ENCODE measurements at regions not wholly inside any gene's neighbourhood (a gene's known extent, or its start where the extent isn't known, plus 50 kb on each side); places are given as distances from the start of the nearest gene placed in this dataset.
"Not testable (repeated sequence)": the region's sequence is repeated elsewhere in the genome, so short reads cannot be mapped to it uniquely, and the experiment has no call there.

DNA sequence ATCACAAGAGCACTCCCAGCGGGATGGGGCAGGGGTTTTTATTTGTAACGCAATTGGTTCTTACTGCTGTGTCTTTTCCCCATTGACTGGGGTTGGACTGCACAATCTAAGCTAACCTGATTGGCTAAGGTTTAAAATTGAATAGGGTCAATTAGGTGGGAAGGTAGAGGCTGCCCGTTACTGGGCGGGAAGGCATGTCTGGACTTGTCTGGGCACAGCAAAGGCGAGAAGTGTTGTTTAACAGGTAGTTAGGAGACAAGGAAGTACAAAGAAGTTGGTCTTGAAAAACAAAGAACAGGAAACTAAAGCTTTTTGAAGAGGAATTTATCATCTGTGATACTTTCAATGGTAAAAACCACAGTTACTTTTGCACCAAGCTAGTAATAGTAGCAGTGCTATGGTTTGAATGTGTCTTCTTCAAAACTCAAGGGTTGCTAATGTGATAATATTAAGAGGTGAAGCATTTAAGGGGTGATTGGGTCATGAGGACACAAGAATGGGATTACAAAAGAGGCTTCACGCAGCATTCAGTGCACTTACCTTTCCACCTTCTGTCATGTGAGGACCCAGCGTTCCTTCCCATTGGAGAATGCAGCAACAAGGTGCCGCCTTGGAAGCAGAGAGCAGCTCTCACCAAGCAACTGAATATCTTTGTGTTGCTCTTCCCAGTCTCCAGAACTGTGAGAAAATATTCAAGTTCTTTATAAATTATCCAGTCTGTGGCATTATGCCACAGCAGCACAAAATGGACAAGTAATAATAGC is 875.5 kb upstream of the SORCS1 start:
- DNase-seq: no peak

DNA sequence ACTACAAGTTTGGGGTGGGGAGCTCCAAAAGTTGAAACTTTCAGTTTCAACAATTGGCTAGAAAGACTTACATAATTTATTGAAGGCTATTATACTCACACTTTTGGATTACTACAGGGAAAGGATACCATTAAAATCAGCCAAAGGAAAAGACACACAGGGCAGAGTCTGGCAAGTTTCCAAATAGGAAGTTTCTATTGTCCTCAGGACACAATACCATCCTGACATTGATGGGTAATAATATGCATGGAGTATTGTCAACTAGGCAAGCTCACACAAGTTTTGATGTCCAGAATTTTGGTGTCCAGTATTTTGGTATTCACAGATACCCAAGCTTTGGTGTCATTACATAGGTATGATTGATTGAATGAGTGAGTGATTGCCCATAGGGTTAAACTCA is 872.6 kb upstream of the SORCS1 start:
- no peak for DNase-seq

DNA sequence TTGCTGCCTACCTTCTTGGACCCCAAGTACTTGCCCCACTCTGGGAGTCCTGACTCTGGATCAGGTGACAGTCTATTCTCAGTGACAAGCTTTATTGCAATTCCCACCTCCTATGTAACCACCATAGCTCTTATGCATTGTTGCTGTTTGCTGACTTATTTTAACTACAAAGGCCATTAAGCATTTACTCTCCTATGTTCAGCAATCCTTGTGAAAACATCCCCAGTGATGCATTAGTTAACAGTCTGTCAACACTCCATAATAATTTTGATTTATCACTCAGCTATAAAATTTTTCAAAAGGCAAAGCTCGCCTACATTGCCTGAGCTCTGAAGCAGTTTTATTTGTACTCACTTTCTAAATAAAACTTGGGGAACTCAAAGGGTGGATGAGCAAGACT is 871.8 kb upstream of the SORCS1 start:
- DNase-seq: no peak

DNA sequence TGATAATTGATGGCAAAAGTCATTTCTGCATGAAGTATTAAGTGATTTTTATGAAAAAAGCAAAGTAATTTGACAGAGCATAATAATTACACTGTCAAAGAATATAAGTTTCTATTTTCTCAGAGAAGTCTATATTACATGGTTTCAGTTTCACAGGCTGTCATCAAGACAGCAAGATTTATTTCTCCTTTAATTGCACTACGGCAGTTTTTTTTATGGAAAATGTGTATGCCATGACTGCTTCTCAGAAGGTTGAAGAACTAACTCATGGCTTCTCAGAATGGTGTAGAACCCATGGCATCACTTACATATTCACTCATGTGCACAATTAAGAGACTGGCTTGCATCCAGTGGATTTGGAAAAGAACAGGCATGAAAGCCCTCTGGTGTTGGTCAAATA is 870.3 kb upstream of the SORCS1 start:
- no peak for DNase-seq

DNA sequence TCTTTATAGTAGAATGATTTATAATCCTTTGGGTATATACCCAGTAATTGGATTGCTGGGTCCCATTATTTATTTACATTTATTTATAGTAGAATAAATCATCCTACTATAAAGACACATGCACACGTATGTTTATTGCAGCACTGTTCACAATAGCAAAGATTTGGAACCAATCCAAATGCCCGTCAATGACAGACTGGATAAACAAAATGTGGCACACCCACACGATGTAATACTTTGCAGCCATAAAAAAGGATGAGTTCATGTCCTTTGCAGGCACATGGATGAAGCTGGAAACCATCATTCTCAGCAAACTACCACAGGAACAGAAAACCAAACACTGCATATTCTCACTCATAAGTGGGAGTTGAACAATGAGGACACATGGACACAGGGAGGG is 869.0 kb upstream of the SORCS1 start:
- not testable (repeated sequence) for DNase-seq

DNA sequence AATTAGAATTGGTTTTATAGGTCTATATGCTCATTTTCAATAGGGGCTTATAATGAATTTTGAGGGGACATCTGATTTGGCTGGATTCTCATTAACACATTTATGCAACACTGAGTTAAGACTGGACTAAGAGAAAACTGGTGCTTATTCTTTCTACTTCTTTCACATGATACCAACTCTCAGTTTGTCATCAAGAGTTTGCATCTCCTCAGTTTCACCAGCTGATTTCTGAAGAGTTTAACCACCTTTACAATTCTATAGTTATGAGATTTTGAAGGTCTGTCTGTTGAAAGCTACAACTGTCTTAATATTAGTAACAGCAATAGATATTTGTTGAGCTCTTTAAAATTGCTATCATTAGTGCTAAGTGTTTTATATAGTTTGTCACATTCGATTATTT is 867.0 kb upstream of the SORCS1 start:
- DNase-seq: no peak

DNA sequence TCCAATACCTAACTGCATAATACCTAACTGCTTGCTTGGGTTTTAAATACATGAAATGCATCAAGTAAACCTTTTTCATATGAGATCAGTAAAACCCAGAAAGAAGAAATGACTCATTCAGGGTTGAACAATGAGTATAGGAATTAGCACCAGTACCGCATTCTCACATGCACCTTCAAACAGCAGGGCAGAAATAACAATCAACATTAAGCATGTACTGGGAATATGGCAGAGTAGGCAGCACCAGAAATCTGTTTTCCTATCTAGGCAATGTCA is 850.3 kb upstream of the SORCS1 start:
- DNase-seq: no peak

DNA sequence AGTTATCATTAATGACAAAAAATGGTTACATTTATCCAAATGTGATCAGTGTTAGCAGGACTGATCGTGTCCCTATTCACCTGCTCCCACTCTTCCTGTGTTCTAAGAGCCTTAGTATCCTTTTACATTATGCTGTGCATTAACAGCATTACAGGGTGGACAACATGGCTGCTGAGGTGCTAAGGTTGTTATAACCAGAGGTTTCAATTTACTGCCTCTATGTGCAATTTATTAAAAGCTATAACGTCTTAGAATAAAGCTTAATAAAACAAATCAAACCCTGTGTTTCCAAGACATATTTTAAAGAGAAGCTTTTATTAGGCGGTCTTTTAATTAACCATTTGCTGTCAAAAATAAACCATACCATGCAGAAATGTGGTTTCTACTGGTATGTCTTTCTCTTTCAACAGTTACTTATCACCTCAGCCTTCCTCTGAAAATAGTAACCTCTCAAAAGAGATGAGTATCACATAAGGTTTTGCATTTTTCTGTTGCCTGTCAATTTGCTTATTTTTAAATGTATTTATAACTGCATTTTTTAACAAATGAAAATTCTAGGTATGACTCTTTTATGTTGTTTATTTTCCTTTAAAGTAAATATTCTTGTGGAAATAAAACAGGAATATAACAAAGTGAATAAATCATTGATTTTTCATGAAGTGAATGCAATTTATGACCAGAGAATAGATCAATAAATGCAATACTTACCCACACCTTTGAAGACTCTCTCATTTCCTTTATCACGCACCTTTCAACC is 849.8 kb upstream of the SORCS1 start:
- DNase-seq: no peak

DNA sequence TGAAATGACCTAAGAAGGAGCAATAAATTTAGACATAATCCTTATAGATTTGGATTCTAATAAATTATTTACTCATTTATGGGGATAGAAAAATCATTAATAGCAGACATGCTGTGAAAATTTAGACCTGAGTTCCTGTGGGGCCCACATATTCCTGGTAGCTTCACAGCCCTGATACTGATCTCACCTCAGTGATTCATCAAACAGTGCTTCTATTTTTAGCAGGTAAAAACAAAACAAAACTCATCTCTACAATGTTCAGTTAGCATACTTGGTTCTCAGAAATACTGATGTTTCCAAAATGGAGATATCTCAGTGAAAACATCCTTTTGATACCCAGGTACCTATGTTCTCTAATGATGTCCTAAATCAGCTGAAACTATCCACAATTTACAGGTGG is 841.1 kb upstream of the SORCS1 start:
- no peak for DNase-seq

DNA sequence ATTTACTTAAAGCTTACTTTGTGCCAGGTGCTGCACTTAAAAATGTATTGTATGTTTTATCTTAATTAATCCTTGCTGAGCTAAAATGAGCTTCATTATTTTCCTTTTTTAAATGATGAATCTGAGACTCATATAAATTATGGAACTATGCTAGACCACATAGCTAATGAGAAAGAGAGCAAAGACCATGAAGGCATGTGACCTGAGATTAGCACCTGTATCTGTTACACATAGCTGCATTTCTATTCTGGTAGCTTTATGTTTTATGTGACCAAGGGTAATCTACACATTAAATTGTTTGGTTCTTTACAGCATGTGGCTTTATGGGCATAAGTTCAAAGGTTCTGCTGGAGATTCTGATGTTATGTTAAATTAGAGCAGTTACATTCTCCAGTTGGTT is 839.1 kb upstream of the SORCS1 start:
- DNase-seq: no peak

DNA sequence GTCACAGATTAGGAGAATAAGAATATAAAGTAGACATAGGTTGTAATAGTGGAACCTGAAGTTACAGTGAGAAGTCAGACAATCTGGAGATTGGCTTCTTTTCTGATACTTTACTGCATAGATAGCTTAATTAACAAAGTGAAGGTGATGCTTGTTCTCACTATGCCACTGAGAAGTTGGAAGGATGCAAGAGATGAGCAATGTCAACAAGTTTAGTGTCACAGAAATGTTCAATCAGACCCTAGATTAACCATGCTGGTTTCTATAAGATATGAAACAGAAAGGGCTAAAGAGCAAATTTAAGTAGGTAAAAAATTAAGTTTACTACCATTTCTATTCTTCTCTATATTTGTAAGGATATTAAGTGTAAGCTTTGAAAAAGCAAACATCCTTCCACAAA is 838.6 kb upstream of the SORCS1 start:
- no peak for DNase-seq

DNA sequence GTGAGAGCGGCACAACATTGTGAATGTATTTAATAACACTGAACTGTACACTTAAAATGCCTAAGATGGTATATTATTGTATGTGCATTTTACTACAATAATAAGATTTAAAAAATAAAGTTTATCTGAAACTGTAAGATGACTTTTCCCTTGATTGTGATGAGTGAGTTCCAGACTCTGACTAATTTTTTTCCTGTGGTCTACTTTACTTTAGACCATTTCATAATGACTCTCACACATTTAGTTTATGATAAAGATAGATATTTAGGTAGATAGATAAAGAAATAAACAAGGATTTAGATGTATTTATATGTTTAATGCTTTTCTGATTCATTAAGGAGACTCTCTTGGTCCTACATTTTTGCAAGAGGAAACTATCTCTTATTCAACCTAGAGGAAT is 835.9 kb upstream of the SORCS1 start:
- DNase-seq: no peak

DNA sequence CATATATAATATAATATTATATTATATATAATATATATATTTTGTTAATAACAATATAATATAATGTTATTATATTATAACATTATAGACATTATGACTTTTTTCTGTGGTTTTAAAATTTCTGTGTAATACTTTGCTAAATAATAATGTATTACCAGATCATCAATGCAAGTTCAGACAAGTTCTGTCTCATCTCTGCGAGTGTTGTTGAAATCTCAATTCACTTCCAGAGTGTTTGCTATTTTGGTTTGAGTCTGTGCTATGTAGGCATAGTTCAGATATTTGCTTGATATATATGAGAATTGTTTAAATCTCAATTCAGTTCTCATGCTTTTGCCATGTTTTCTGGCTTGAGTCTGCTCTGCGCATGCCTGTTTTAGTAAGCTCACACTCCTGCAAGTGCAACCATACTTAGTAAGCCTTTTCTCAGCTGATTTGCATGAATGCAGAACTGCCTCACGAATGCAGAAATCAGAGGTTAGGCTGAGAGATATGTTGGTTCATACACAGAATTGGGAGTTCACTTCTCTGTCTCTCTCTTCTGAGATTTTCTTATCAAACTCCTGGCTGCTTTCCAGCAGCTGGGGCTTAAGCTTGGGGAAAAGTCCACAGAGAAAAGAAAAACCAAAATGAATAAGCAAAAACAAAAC is 830.2 kb upstream of the SORCS1 start:
- DNase-seq: no peak

DNA sequence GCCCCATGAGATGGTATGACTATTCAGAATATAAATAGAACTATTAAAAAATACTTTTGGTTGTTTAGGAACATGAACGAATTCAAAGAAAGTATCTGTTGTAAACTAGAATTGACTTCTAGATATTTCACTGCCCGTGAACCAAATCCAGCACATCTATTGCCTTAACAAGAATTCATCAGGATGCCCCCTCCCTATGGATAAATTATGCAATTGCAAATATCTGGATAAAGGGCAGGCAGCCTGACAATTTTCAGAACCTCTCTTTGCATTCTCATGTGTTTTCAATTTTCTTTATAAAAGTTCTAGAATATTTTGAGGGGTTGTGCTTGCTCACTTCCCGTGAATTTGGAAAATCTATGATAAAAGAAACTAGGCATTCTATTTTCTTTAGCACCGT is 822.1 kb upstream of the SORCS1 start:
- no peak for DNase-seq

DNA sequence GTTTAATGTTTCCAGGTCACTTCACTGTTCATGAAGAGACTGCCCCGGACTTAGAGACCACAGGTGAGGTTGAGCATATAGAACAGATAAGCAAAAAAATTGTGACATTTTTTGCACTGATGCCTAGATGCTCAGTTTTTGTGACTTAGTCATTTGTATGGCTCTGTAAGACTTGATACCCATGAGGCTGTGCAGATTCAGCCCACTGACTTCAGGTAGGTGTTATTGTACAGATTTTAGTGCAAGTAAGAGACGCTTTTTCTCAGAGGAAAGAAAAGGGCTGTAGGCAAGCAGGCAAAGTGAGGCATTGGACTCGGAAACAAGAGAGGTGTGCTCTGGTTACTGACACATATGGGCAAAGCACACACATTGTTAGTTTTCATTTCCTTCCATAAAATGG is 820.1 kb upstream of the SORCS1 start:
- DNase-seq: no peak

DNA sequence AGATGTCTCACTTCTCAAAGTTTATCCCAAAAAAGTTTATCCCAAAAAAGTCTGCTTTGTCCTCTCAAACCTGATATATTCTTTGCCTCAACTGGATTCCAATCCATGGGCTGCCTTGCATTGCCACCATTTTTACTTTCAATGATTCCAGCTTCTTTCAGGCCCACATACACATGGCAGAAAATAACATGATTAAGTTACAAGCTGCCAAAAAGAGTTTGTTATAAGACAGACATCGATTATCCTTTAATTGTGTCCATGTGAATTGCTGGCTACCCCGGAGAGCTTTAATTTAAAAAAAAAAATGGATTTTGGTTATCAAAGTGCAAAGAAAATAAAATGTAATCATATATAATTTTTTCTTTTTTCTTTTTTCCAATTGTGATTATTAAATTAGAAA is 819.6 kb upstream of the SORCS1 start:
- no peak for DNase-seq

DNA sequence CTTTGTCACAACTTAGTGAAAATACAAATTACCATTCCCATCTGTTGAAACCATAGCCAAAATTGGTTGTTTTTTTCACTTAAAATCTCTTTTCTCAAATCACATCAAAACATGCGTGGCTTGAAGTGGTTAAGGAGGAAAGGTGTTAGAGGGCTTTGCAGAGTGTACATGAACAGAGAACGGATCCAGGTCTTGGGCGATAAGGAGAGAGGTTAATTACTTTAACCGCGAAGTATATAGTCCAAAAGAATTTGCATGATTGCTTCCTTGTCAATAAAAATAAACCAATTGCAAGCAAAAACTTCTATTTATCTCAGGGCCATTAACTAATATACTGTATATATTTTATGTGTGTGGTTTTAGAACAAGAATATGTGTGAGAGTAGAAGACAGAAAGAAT is 813.9 kb upstream of the SORCS1 start:
- DNase-seq: no peak

DNA sequence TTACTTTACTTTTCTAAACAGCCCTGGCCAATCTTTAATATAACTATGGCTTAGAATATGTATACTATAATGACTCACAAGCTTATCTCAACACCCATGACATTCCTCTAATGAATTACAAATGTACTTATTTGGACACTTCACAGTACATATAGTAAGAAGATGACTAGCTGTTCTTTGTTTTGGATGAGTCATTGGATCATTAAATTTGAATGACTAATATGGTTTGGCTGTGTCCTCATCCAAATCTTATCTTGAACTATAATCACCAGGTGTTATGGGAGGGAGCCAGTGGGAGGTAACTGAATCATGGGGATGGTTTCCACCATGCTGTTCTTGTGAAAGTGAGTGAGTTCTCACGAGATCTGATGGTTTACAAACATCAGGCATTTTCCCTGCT is 807.5 kb upstream of the SORCS1 start:
- DNase-seq: no peak

DNA sequence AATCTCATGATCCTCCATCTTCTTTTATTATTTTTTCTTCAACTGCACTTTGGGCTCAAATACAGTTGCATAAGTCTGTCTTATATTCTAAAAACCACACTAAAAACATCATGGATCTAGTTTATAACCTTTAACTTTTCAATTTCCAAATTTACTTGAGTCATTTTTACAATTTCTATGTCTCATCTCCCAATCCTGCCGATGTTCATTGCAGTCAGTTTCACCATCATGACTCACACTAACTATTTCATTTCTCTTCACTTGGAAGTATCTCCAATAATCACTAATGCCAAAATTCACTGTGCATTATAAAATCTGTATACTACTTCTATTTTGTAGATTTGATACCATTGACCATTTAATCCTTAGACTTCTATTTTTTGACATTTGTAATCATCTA is 806.9 kb upstream of the SORCS1 start:
- DNase-seq: no peak

DNA sequence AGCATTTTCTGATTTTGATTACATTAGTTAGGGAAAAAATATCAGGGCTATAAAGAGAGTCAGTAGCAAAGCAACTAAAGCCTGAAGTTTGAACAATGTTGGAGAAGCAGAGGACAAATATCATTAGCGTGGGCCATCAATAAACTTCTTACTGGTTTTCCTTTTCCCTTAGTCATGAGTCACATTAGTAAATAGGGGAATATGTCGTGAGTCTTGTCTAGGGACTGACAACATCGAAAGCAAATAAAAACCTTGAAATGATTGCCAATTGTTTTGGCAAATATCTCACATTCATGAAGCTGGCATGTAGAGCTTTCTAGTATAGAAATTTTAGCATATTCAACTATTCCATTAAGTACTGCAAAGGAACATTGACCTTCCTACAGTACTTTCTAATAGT is 806.0 kb upstream of the SORCS1 start:
- no peak for DNase-seq

DNA sequence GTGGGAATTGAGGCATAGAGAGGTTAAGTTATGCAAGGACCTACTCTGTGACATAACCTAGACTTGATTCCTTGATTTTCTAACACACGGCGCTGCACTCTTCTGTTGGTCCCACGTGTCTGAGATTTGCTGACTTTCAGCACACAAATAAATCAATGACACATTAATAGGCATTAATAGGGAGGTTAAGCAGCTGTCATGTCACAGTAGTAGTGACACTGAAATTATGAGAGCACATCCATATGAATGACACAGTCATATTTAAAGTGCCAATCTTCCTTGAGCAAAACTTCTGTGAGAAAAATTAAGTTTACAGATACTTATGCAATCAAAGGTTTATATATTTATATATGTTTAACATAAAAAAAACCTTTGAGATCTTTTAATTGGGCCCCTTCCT is 805.4 kb upstream of the SORCS1 start:
- DNase-seq: no peak

DNA sequence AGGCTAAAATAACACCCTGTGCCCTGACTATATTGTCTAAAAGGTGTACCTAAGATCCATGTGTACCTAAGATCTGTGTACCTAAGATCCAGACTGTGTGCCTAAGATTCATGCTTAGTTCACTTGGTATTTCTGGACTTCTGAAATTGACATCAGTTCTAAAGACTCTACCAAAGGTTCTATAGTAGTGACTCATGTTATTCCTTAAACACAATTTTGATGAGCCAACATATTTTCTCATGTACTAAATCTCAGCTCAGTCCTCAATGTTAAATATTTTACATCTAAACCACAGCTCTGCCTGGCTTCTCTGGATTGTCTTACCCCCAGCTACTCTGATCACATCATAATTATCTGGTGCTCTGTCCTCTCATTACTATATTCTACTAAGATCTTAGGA is 802.3 kb upstream of the SORCS1 start:
- DNase-seq: no peak

DNA sequence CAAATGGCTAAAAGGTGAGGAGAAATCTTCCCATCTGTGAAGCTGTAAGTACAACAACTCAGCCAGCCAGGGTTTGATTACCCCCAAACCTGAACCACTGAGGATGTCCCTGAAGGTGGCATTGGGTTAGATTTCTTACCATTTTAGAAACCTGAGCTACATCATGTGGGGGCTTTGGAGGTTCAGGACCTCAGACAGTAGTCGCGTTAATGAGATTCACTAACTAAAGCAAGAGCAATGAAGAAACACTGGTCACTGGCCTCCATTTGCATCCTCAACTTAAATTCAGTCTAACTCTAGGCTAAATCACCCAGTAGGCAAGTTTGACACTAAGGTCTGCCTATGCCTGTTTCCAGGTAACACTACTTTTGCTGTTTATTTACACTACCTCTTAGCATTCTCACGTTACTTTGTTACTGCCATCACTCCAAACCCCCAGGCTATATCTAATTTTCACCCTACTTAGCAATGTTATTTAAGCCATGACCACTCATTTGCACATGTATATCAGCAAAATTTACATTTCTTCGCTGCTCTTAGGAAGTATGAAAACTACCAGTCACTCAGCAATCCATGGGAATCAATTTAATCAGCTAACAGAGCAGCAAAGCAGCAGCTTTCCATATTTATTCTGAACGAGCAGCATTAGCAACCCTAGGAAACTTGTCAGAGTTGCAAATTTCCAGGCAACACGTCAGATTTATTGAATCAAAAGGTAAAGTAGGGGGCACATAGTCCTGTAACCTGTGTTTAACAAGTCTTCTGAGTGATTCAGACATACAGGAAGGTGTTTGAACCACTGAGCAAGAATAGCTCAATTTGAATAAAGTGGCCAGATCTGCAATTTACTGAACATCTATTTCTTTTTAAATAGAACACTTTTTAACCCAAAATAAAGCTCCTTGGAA is 788.4 kb upstream of the SORCS1 start:
- DNase-seq: no peak

Data from NCI-H1092 (cell line).